ENCODE measurements at regions not wholly inside any gene's neighbourhood (a gene's known extent, or its start where the extent isn't known, plus 50 kb on each side); places are given as distances from the start of the nearest gene placed in this dataset.

GRCh38 chr2:224310943-224311625 is 90.8 kb downstream of the FAM124B start:
- no peak for DNase-seq (ENCODE audit: low spot score in 2 of 2)
- H3K36me3 ChIP-seq: no peaks in the 10 kb centered on the region
- no peak overlapping the region for H3K4me3 ChIP-seq
- TF ChIP-seq POLR2AphosphoS5 (IDR thresholded peaks at IDR 0.05) (no peak), CTCF (IDR thresholded peaks at IDR 0.05) (no peak), EP300 (IDR thresholded peaks at IDR 0.05) (no peak), POLR2A (IDR thresholded peaks at IDR 0.05) (no peak)
- H3K27ac ChIP-seq: no peak overlapping the region
- H3K9me3 ChIP-seq: no peaks in the 10 kb centered on the region
- no peaks in the 10 kb centered on the region for H3K4me1 ChIP-seq
- no peaks in the 10 kb centered on the region for H3K27me3 ChIP-seq
- WGBS: 59% methylated on average over 8 of the region's 8 CpGs

- H3K4me1 ChIP-seq: no peaks in the 10 kb centered on the region
- H3K27me3 ChIP-seq: no peaks in the 10 kb centered on the region
- TF ChIP-seq EP300 (IDR thresholded peaks at IDR 0.05) (no peak), CTCF (IDR thresholded peaks at IDR 0.05) (no peak)
- no peak overlapping the region for H3K27ac ChIP-seq
- WGBS: 79% methylated on average over 4 of the region's 4 CpGs
- DNase-seq (ENCODE audit: low spot score in 2 of 2): no peak
- no peaks in the 10 kb centered on the region for H3K9me3 ChIP-seq
- H3K4me3 ChIP-seq: no peak overlapping the region
- H3K36me3 ChIP-seq: no peaks in the 10 kb centered on the region
Measured at GRCh38 chr2:224309176-224309575, 92.7 kb downstream of the FAM124B start.

- no peak for TF ChIP-seq CTCF (IDR thresholded peaks at IDR 0.05)
- TF ChIP-seq EP300 (IDR thresholded peaks at IDR 0.05): no peak
- no peak for TF ChIP-seq POLR2AphosphoS5 (IDR thresholded peaks at IDR 0.05)
- no peak for TF ChIP-seq POLR2A (IDR thresholded peaks at IDR 0.05)
- 48% methylated on average over 2 of the region's 2 CpGs for WGBS
Measured at GRCh38 chr2:224308272-224308911, 93.5 kb downstream of the FAM124B start.

GRCh38 chr2:224302952-224303351 is 99.0 kb downstream of the FAM124B start:
- 81% methylated on average over 8 of the region's 8 CpGs for WGBS
- Histone ChIP-seq H3K27ac (no peak overlapping the region), H3K4me3 (no peak overlapping the region), H3K4me1 (no peaks in the 10 kb centered on the region), H3K36me3 (no peaks in the 10 kb centered on the region), H3K9me3 (no peaks in the 10 kb centered on the region), H3K27me3 (no peaks in the 10 kb centered on the region)
- DNase-seq (ENCODE audit: low spot score in 2 of 2): no peak
- no peak for TF ChIP-seq EP300 (IDR thresholded peaks at IDR 0.05)
- no peak for TF ChIP-seq CTCF (IDR thresholded peaks at IDR 0.05)
- TF ChIP-seq POLR2A (IDR thresholded peaks at IDR 0.05): no peak
- no peak for TF ChIP-seq POLR2AphosphoS5 (IDR thresholded peaks at IDR 0.05)

More at GRCh38 chr2:224308272-224308911, 93.5 kb downstream of the FAM124B start:
- H3K4me1 ChIP-seq: no peaks in the 10 kb centered on the region
- no peaks in the 10 kb centered on the region for H3K36me3 ChIP-seq
- no peaks in the 10 kb centered on the region for H3K9me3 ChIP-seq
- no peak overlapping the region for H3K27ac ChIP-seq
- no peak overlapping the region for H3K4me3 ChIP-seq
- H3K27me3 ChIP-seq: no peaks in the 10 kb centered on the region
- no peak for DNase-seq (ENCODE audit: low spot score in 2 of 2)

- Histone ChIP-seq H3K27me3 (peaks cover 4% of the 10 kb centered on the region), H3K4me3 (no peak overlapping the region), H3K27ac (no peak overlapping the region), H3K4me1 (no peaks in the 10 kb centered on the region), H3K36me3 (no peaks in the 10 kb centered on the region), H3K9me3 (no peaks in the 10 kb centered on the region)
- DNase-seq (ENCODE audit: low spot score in 2 of 2): no peak
- 64% methylated on average over 6 of the region's 6 CpGs for WGBS
- TF ChIP-seq CTCF (IDR thresholded peaks at IDR 0.05) (no peak), EP300 (IDR thresholded peaks at IDR 0.05) (no peak), POLR2A (IDR thresholded peaks at IDR 0.05) (no peak), POLR2AphosphoS5 (IDR thresholded peaks at IDR 0.05) (no peak)
Measured at GRCh38 chr2:224293976-224294375, 107.9 kb downstream of the FAM124B start.

Measured in suprapubic skin (tissue), 4 donors.